Stomach (tissue), 8 donors: ENCODE measurements at regions not wholly inside any gene's neighbourhood (a gene's known extent, or its start where the extent isn't known, plus 50 kb on each side); places are given as distances from the start of the nearest gene placed in this dataset.

Experiments used
- DNase-seq, 2 donors: peaks; one replicate each; pipeline versions ENCODE4 v3.0.0 to v3.0.0-alpha.2; 2013 to 2019
- H3K27ac ChIP-seq, 5 donors: fragments of 200-600 bp in 4 of 5; sonication (generic) in 4 of 5; one replicate each; pipeline ENCODE4 v1.5.1; 2013 to 2019; ENCODE audit warnings: mild to moderate bottlenecking in 1 of 5, moderate library complexity in 1 of 5
- H3K27me3 ChIP-seq, 3 donors: fragments of 200-600 bp; sonication (generic); one replicate each; pipeline ENCODE4 v1.5.1; 2017 to 2019; ENCODE audit warnings: mixed run types in 1 of 3
- H3K36me3 ChIP-seq, 4 donors: fragments of 200-600 bp; sonication (generic); 1 replicate in 3 of 4; 2 replicates in 1 of 4; pipeline ENCODE4 v1.5.1; 2016 to 2019
- H3K4me1 ChIP-seq, 4 donors: fragments of 200-600 bp; sonication (generic); one replicate each; pipeline ENCODE4 v1.5.1; 2016 to 2019
- H3K4me3 ChIP-seq, 4 donors: fragments of 200-600 bp; sonication (generic) in 3 of 4; one replicate each; pipeline ENCODE4 v1.5.1; 2016 to 2019; ENCODE audit warnings: mild to moderate bottlenecking in 1 of 4
- H3K9me3 ChIP-seq, 4 donors: fragments of 200-600 bp; sonication (generic); one replicate each; pipeline ENCODE4 v1.5.1; 2016 to 2019
- EP300 ChIP-seq: sonication (generic); formaldehyde crosslinking; IDR thresholded peaks from one replicate; pipeline ENCODE4 v1.6.1; 2017; ENCODE audit warnings: antibody characterized with exemption
- POLR2A ChIP-seq, 4 donors: fragments of 450-650 bp; IDR thresholded peaks; one replicate each; pipeline ENCODE4 v1.6.1; 2016; ENCODE audit warnings: antibody characterized with exemption in 4 of 4, control low read depth in 2 of 4, mild to moderate bottlenecking in 1 of 4, moderate library complexity in 1 of 4
- POLR2AphosphoS5 ChIP-seq, 3 donors: sonication (generic); formaldehyde crosslinking; IDR thresholded peaks; one replicate each; pipeline ENCODE4 v1.6.1; 2016; ENCODE audit warnings: antibody characterized with exemption in 3 of 3
- WGBS, 5 donors: extraction: QIAGEN DNeasy Blood & Tissue Kit in 3 of 5; methylation state at CpG; one replicate each; pipeline versions ENCODE4 v1.1.5 to v1.1.7; 2013 to 2018; 5-methylcytosine and 5-hydroxymethylcytosine counted together
- intact Hi-C: fragments of 100-400 bp; cut with DNase I; formaldehyde crosslinking; loops from one replicate; pipeline ENCODE4 v1.15.1; 2023; ENCODE audit warnings: low total_unique reads
- TF ChIP-seq, protein P1 (sequence below), 7 experiments: fragments of 450-650 bp in 4 of 7; fragments of 200-600 bp in 3 of 7; sonication (generic) in 3 of 7; IDR thresholded peaks; one replicate each; pipeline ENCODE4 v1.5.1; 2016 to 2019; ENCODE audit warnings: antibody characterized with exemption in 7 of 7, control low read depth in 2 of 7, mild to moderate bottlenecking in 1 of 7
- donor health status: healthy with polysubstance abuse.
- donor health status: Bipolar disorder and iron deficiency.
- donor health status: healthy.

DNA sequence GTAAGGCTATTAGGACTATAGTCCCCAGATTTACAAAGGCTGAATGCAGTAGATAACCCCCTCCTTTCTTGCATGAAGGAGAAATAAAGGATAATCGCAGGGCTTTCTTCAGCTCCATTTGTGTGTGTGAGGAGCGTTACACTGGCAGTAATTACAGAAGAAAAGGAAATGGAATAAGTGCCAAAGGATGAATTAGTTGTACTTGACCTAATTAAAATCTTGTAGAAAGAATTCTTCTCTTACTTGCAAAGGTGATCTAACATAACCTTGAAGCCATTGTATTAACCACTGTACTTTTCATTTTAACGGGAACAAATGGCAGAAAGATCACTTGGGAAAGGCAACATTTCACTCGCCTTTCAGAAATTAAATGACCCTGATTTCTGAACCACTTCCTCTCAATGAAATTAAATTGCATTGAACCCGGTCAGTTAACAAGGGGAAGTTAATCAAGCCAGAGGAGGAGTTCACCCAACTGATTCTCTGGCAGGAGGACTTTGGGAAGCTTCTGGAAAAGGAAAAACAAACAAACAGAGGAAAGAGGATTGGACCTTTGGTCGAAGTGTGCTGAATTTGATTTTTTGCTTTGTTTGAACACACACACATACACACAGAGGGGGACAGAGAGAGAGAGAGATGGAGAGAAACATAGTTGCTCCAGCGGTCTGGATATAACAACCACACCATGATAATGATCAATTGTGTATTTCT lies 90.6 kb downstream of the GP2 start:
- TF ChIP-seq, protein P1, sequence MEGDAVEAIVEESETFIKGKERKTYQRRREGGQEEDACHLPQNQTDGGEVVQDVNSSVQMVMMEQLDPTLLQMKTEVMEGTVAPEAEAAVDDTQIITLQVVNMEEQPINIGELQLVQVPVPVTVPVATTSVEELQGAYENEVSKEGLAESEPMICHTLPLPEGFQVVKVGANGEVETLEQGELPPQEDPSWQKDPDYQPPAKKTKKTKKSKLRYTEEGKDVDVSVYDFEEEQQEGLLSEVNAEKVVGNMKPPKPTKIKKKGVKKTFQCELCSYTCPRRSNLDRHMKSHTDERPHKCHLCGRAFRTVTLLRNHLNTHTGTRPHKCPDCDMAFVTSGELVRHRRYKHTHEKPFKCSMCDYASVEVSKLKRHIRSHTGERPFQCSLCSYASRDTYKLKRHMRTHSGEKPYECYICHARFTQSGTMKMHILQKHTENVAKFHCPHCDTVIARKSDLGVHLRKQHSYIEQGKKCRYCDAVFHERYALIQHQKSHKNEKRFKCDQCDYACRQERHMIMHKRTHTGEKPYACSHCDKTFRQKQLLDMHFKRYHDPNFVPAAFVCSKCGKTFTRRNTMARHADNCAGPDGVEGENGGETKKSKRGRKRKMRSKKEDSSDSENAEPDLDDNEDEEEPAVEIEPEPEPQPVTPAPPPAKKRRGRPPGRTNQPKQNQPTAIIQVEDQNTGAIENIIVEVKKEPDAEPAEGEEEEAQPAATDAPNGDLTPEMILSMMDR (IDR thresholded peaks at IDR 0.05), result no peak
- no peak for TF ChIP-seq EP300
- no peak for TF ChIP-seq POLR2AphosphoS5 (IDR thresholded peaks at IDR 0.05)
- TF ChIP-seq POLR2A (IDR thresholded peaks at IDR 0.05), result no peak
- no peaks in the 10 kb centered on the region for H3K36me3 ChIP-seq

GRCh38 chr16:20225228-20225733 lies 102.0 kb downstream of the GP2 start:
- no peak for DNase-seq
- no peak for TF ChIP-seq EP300
- no peak for TF ChIP-seq POLR2A (IDR thresholded peaks at IDR 0.05)
- TF ChIP-seq, protein P1 (IDR thresholded peaks at IDR 0.05), result no peak
- no peak for TF ChIP-seq POLR2AphosphoS5 (IDR thresholded peaks at IDR 0.05)
- no peaks in the 10 kb centered on the region for H3K36me3 ChIP-seq
- H3K9me3 ChIP-seq, result peaks cover 0 to 14% (median 0%) of the 10 kb centered on the region in 4 donors
- intact Hi-C loops, result no loop called here
- WGBS, 5 donors, result 86 to 92% (median 90%) methylated on average over 4 of the region's 4 CpGs
- H3K4me3 ChIP-seq, result no peak overlapping the region
- H3K4me1 ChIP-seq, result no peaks in the 10 kb centered on the region
- no peak overlapping the region for H3K27ac ChIP-seq
- no peaks in the 10 kb centered on the region for H3K27me3 ChIP-seq

More for the DNA sequence above, 90.6 kb downstream of the GP2 start:
- Histone ChIP-seq H3K27me3 (peaks cover 0 to 21% (median 0%) of the 10 kb centered on the region in 3 donors), H3K27ac (no peak overlapping the region), H3K4me1 (no peaks in the 10 kb centered on the region), H3K4me3 (no peak overlapping the region), H3K9me3 (no peaks in the 10 kb centered on the region)
- intact Hi-C loops, result no loop called here
- no peak for DNase-seq
- 59 to 71% (median 71%) methylated on average over 7 of the region's 7 CpGs for WGBS, 5 donors

GRCh38 chr16:20221208-20221607 lies 106.1 kb downstream of the GP2 start:
- Histone ChIP-seq H3K4me1 (no peaks in the 10 kb centered on the region), H3K36me3 (no peaks in the 10 kb centered on the region), H3K4me3 (no peak overlapping the region), H3K9me3 (peaks cover 0 to 8% (median 0%) of the 10 kb centered on the region in 4 donors), H3K27me3 (peaks cover 0 to 4% (median 0%) of the 10 kb centered on the region in 3 donors), H3K27ac (no peak overlapping the region)
- WGBS, 5 donors, result 68 to 84% (median 75%) methylated on average over 6 of the region's 6 CpGs
- intact Hi-C loops, result no loop called here
- DNase-seq, result no peak
- TF ChIP-seq POLR2AphosphoS5 (IDR thresholded peaks at IDR 0.05) (no peak), POLR2A (IDR thresholded peaks at IDR 0.05) (no peak), EP300 (no peak)
- TF ChIP-seq, protein P1 (IDR thresholded peaks at IDR 0.05), result no peak

GRCh38 chr16:20218093-20218492 lies 109.2 kb downstream of the GP2 start:
- Histone ChIP-seq H3K4me3 (no peak overlapping the region), H3K36me3 (no peaks in the 10 kb centered on the region), H3K9me3 (no peaks in the 10 kb centered on the region), H3K27me3 (peaks cover 0 to 4% (median 0%) of the 10 kb centered on the region in 3 donors), H3K4me1 (no peaks in the 10 kb centered on the region), H3K27ac (no peak overlapping the region)
- TF ChIP-seq EP300, result no peak
- no peak for TF ChIP-seq POLR2A (IDR thresholded peaks at IDR 0.05)
- TF ChIP-seq, protein P1 (IDR thresholded peaks at IDR 0.05), result no peak
- TF ChIP-seq POLR2AphosphoS5 (IDR thresholded peaks at IDR 0.05), result no peak
- intact Hi-C loops, result no loop called here
- DNase-seq, result no peak
- WGBS, 5 donors, result 63 to 84% (median 79%) methylated on average over 1 of the region's 1 CpG
